ENCODE measurements at regions not wholly inside any gene's neighbourhood (a gene's known extent, or its start where the extent isn't known, plus 50 kb on each side); places are given as distances from the start of the nearest gene placed in this dataset.
"Not testable (repeated sequence)": the region's sequence is repeated elsewhere in the genome, so short reads cannot be mapped to it uniquely, and the experiment has no call there.

- H3K27ac ChIP-seq, result no peak overlapping the region
- TF ChIP-seq CTCF (conservative IDR thresholded peaks at IDR 0.05), result no peak
These were observed 68.7 kb downstream of the VSIG4 start for GRCh38 chrX:65971151-65971550.

DNA sequence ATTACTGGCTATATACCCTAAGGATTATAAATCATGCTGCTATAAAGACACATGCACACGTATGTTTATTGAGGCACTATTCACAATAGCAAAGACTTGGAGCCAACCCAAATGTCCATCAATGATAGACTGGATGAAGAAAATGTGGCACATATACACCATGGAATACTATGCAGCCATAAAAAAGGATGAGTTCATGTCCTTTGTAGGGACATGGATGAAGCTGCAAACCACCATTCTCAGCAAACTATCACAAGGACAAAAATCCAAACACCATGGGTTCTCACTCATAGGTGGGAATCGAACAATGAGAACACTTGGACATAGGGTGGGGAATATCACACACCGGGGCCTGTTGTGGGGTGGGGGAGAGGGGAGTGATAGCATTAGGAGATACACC, 72.7 kb downstream of the VSIG4 start:
- not testable (repeated sequence) for H3K27ac ChIP-seq

- TF ChIP-seq CTCF (conservative IDR thresholded peaks at IDR 0.05), result no peak
- H3K27ac ChIP-seq, result no peak overlapping the region
These were observed 78.2 kb downstream of the VSIG4 start for GRCh38 chrX:65961714-65962113.

GRCh38 chrX:65948103-65948502, 91.8 kb downstream of the VSIG4 start:
- no peak for TF ChIP-seq CTCF (conservative IDR thresholded peaks at IDR 0.05)
- H3K27ac ChIP-seq, result no peak overlapping the region

DNA sequence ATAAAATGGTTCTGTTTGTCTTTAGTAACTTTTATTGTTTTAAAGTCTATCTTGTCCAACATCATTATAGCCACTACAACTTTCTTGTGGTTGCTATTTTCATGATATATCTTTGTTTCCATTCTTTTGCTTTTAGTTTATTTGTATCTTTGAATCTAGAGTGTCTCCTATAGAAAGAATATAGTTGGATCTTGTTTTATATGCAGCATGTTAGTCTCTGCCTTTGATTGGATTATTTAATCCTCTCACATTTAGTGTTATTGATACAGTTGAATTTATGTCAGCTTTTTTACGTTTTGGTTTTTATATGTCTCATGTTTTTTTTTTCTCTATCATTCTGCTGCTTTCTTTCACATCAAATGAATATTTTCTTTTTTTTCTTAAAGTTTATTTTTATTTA, 98.1 kb downstream of the VSIG4 start:
- no peak for TF ChIP-seq CTCF (conservative IDR thresholded peaks at IDR 0.05)
- no peak overlapping the region for H3K27ac ChIP-seq

DNA sequence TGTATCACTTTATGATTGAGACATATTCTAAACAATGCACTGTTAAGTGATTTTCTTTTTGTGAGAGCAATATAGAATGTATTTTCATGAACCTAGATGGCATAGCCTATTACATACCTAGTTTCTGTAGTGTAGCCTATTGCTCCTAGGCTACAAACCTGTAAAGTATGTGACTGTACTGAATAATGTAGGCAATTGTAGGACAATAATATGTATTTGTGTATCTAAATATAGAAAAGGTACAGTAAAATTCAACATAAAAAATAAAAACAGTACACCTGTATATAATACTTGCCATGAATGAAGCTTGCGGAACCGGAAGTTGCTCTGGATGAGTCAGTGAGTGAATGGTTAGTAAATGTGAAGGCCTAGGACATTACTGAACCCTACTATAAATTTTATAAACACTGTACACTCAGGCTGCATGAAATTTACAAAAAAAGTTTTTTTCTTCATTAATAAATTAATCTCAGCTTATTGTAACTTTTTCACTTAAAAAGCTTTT, 106.7 kb downstream of the VSIG4 start:
- no peak for TF ChIP-seq CTCF (conservative IDR thresholded peaks at IDR 0.05)
- no peak overlapping the region for H3K27ac ChIP-seq

- no peak overlapping the region for H3K27ac ChIP-seq
- TF ChIP-seq CTCF (conservative IDR thresholded peaks at IDR 0.05), result peak; percentile 62
These were observed 107.5 kb downstream of the VSIG4 start for GRCh38 chrX:65932173-65933084.

GRCh38 chrX:65928522-65928921, 111.4 kb downstream of the VSIG4 start:
- no peak overlapping the region for H3K27ac ChIP-seq
- TF ChIP-seq CTCF (conservative IDR thresholded peaks at IDR 0.05), result no peak

DNA sequence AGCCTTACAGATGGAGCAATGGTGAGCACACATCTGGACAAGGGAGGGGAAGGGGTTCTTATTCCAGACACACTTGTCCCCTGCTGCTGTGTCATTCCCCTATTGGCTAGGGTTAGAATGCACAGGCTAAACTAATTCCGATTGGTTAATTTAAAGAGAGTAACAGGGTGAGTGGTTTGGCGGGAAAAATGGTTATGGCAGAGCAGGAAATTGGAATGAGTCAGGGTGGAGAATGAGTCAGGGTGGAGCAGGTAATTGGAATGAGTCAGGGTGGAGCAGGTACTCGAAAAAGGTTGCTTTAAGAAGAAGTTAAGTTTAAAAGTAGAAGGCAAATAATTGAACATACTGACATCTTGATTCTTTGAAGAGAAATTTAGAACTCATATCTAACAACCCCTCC, 112.5 kb downstream of the VSIG4 start:
- H3K27ac ChIP-seq, result not testable (repeated sequence)

All from VCaP (cell line).